ENCODE measurements at regions not wholly inside any gene's neighbourhood (a gene's known extent, or its start where the extent isn't known, plus 50 kb on each side); places are given as distances from the start of the nearest gene placed in this dataset.
"Not testable (repeated sequence)": the region's sequence is repeated elsewhere in the genome, so short reads cannot be mapped to it uniquely, and the experiment has no call there.

DNA sequence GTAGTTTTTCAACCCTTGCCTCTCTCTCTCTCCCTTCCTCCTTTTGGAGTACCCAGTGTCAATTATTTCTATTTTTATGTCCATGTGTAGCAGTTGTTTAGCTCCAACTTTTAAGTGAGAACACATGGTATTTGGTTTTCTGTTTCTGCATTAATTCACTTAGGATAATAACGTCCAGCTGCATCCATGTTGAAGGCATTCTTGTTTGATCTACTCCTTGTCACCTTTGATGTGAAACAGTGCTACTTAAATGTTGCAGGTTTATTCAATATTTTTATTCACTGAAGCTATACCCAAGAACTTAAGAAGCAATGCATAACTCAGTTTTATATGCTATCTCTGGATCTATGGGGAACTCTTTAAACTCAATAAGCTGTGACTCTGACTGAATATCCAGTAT, 465.2 kb upstream of the ADGRB3 start:
- TF ChIP-seq, protein P1, sequence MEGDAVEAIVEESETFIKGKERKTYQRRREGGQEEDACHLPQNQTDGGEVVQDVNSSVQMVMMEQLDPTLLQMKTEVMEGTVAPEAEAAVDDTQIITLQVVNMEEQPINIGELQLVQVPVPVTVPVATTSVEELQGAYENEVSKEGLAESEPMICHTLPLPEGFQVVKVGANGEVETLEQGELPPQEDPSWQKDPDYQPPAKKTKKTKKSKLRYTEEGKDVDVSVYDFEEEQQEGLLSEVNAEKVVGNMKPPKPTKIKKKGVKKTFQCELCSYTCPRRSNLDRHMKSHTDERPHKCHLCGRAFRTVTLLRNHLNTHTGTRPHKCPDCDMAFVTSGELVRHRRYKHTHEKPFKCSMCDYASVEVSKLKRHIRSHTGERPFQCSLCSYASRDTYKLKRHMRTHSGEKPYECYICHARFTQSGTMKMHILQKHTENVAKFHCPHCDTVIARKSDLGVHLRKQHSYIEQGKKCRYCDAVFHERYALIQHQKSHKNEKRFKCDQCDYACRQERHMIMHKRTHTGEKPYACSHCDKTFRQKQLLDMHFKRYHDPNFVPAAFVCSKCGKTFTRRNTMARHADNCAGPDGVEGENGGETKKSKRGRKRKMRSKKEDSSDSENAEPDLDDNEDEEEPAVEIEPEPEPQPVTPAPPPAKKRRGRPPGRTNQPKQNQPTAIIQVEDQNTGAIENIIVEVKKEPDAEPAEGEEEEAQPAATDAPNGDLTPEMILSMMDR (IDR thresholded peaks at IDR 0.05; ENCODE audit: insufficient read depth, missing control alignments): no peak
- FAIRE-seq: no peak
- DNase-seq (ENCODE audit: insufficient read length, low spot score): no peak

DNA sequence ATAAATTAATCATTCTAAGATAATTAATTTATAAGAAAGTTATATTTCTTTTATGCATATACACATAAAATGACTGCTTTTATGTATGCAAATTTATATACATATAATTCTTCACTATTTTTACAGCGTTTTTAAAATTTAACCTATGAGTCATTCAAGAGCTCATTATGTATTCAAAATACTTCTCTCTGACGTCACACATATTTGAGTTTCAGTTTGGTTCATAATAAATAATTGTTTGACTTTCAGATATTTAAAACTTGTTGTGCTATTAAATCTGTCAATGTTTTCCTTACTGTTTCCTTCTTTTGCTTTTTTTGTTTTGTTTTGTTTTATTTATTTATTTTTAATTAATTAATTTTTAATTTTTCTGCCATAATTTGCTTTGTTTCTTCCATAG, 467.5 kb upstream of the ADGRB3 start:
- FAIRE-seq: no peak
- TF ChIP-seq, protein P1 (IDR thresholded peaks at IDR 0.05; ENCODE audit: insufficient read depth, missing control alignments): no peak

GRCh38 chr6:68160812-68161211, 474.3 kb upstream of the ADGRB3 start:
- DNase-seq (ENCODE audit: insufficient read length, low spot score); FAIRE-seq: not testable (repeated sequence)

More for the DNA sequence above, 467.5 kb upstream of the ADGRB3 start:
- DNase-seq (ENCODE audit: insufficient read length, low spot score): no peak

GRCh38 chr6:68160348-68160747, 474.7 kb upstream of the ADGRB3 start:
- no peak for FAIRE-seq
- TF ChIP-seq, protein P1 (IDR thresholded peaks at IDR 0.05; ENCODE audit: insufficient read depth, missing control alignments): no peak
- DNase-seq (ENCODE audit: insufficient read length, low spot score): no peak

DNA sequence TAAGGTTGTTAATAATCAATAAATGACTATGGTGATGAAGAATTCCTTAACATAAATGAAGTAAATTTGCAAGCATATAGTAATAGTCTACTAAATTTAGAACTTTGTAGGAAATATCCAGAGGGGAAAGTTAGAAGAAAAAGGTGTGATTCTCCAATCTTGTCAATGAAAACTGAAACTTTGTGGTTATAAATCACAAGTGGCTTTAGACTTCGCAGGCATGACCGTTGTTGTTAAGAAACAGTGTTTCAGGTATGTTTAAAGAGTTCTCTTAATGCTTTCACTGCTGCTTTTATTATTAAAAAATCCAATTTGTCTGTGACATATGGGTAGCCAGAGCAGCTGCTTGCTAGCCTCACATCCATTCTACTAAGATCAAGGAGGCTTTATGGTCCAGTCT, 475.6 kb upstream of the ADGRB3 start:
- no peak for FAIRE-seq
- TF ChIP-seq, protein P1 (IDR thresholded peaks at IDR 0.05; ENCODE audit: insufficient read depth, missing control alignments): no peak
- DNase-seq (ENCODE audit: insufficient read length, low spot score): no peak

DNA sequence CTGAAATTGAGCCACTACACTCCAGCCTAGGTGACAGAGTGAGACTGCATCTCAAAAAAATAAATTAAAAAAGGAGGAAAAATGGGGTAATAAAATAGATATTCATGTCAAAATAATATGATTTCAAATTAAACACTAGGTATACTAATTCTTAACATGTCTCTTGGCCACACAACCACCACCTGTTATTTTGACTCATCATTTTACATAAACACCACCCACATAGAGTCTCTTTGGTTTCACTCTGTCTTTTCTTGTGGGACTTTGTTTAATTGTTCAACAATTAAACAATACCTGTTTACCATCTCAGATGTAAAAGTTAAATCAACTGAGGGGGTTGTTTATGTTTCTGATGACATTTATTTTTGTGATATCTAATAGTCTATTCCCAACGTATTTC, 476.8 kb upstream of the ADGRB3 start:
- no peak for DNase-seq (ENCODE audit: insufficient read length, low spot score)
- TF ChIP-seq, protein P1 (IDR thresholded peaks at IDR 0.05; ENCODE audit: insufficient read depth, missing control alignments): no peak

DNA sequence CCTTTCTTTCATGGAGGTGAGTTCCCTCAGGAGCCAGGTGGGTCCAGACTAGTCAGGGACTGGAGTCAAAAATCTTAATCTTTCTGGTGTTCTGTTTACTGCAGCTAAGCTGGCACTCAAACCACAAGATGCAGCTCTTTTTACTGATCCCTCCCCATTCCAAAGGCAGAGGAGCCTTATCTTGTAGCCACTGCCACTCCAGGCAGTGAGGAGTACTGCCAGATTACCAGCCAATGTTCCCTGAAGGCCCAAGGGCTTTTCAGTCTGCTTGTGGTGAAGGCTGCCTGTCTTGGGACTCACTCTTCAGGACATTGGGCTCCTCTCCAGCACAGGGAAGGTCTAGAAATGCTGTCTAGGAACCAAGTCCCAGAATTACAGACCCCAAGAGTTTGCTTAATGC, 490.4 kb upstream of the ADGRB3 start:
- FAIRE-seq (no peak), DNase-seq (ENCODE audit: insufficient read length, low spot score) (no peak)
- TF ChIP-seq, protein P1 (IDR thresholded peaks at IDR 0.05; ENCODE audit: insufficient read depth, missing control alignments): no peak

More for the DNA sequence above, 476.8 kb upstream of the ADGRB3 start:
- no peak for FAIRE-seq

DNA sequence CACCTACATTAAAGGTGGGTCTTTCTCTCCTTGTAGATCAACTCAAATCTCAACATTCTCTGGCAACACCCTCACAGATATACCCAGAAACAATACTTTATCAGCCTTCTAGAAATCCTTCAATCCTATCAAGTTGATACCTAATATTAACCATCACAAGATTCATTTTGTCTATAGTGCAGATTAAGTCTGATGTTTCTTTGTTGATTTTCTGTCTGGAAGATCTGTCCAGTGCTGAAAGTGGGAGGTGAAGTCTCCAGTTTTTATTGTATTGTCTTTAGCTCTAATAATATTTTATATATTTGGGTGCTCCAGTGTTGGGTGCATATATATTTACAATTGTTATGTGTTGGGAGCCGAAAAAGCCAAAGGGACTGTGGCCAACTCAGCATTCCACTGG, 493.9 kb upstream of the ADGRB3 start:
- no peak for FAIRE-seq
- DNase-seq (ENCODE audit: insufficient read length, low spot score): no peak
- TF ChIP-seq, protein P1 (IDR thresholded peaks at IDR 0.05; ENCODE audit: insufficient read depth, missing control alignments): no peak
